ENCODE measurements at regions not wholly inside any gene's neighbourhood (a gene's known extent, or its start where the extent isn't known, plus 50 kb on each side); places are given as distances from the start of the nearest gene placed in this dataset.
"Not testable (repeated sequence)": the region's sequence is repeated elsewhere in the genome, so short reads cannot be mapped to it uniquely, and the experiment has no call there.

GRCh38 chr22:48823941-48824340 lies 1003.7 kb downstream of the BRD1 start:
- no peak overlapping the region for H3K27ac Mint-ChIP-seq
- peaks cover 0 to 2% (median 0%) of the 10 kb centered on the region in 3 donors for H3K4me1 Mint-ChIP-seq
- H3K27me3 Mint-ChIP-seq, result peaks cover 10% of the 10 kb centered on the region
- H3K36me3 Mint-ChIP-seq, result no peaks in the 10 kb centered on the region
- no peak overlapping the region for H3K4me3 Mint-ChIP-seq
- H3K9me3 Mint-ChIP-seq, result peaks cover 0 to 2% (median 0%) of the 10 kb centered on the region in 3 donors

GRCh38 chr22:48822278-48823233 lies 1005.1 kb downstream of the BRD1 start:
- H3K27me3 Mint-ChIP-seq, result peaks cover 8% of the 10 kb centered on the region
- H3K27ac Mint-ChIP-seq, result peak overlapping the region in 1 of 3 donors; percentile 35
- H3K36me3 Mint-ChIP-seq, result no peaks in the 10 kb centered on the region
- H3K4me1 Mint-ChIP-seq, result peaks cover 0 to 3% (median 0%) of the 10 kb centered on the region in 3 donors
- peaks cover 0 to 2% (median 0%) of the 10 kb centered on the region in 3 donors for H3K9me3 Mint-ChIP-seq
- no peak overlapping the region for H3K4me3 Mint-ChIP-seq

DNA sequence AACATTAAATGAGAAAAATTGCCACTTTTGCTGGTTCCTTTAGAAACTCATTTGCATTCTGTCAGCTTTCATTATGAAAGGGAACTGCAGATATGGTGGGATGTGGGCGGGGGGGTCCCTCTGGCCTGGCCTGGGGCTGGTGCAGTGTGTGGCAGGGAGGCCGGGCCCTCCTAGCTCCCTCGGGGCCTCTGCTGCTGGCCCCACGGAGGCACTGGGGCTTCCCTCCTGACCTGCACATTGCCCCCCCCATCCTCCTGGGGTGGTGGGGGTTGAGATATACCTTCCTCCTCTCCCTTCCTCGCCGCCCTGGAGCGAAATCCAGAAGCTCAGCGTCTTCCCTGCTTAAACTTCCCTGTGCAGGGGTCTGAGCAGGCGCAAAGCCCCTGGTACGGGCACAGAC lies 1005.9 kb downstream of the BRD1 start:
- no peak overlapping the region for H3K4me3 Mint-ChIP-seq
- H3K27me3 Mint-ChIP-seq, result peaks cover 4% of the 10 kb centered on the region
- peak overlapping the region in 1 of 3 donors; percentile 63 for H3K27ac Mint-ChIP-seq
- H3K36me3 Mint-ChIP-seq, result no peaks in the 10 kb centered on the region
- peaks cover 0 to 3% (median 0%) of the 10 kb centered on the region in 3 donors for H3K4me1 Mint-ChIP-seq
- H3K9me3 Mint-ChIP-seq, result peaks cover 0 to 2% (median 0%) of the 10 kb centered on the region in 3 donors

DNA sequence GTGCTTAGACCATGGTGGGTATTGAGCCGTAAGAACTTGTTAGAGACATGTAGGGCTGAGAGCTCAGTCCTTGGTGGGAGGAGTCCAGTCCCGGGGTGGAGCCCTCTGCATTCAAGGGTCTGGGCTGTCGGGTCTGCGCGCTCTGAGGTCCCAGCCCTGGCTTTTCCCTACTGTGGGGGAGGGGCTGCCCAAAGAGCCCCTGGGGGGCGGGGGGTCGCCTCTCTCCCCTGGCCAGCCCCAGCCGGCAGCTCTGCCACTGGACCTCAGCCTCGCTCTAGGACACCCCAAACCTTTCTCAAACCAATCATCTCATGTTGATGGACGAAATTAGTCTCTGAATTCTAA lies 1006.4 kb downstream of the BRD1 start:
- H3K4me3 Mint-ChIP-seq, result no peak overlapping the region
- peaks cover 0 to 2% (median 0%) of the 10 kb centered on the region in 3 donors for H3K9me3 Mint-ChIP-seq
- peaks cover 4% of the 10 kb centered on the region for H3K27me3 Mint-ChIP-seq
- H3K27ac Mint-ChIP-seq, result no peak overlapping the region
- peaks cover 0 to 1% (median 0%) of the 10 kb centered on the region in 3 donors for H3K4me1 Mint-ChIP-seq
- H3K36me3 Mint-ChIP-seq, result no peaks in the 10 kb centered on the region

- H3K9me3 Mint-ChIP-seq, result peaks cover 0 to 2% (median 0%) of the 10 kb centered on the region in 3 donors
- H3K27me3 Mint-ChIP-seq, result peaks cover 4% of the 10 kb centered on the region
- H3K27ac Mint-ChIP-seq, result no peak overlapping the region
- H3K36me3 Mint-ChIP-seq, result no peaks in the 10 kb centered on the region
- peaks cover 0 to 1% (median 0%) of the 10 kb centered on the region in 3 donors for H3K4me1 Mint-ChIP-seq
- no peak overlapping the region for H3K4me3 Mint-ChIP-seq
Observed at GRCh38 chr22:48820481-48821345, 1007.0 kb downstream of the BRD1 start.

DNA sequence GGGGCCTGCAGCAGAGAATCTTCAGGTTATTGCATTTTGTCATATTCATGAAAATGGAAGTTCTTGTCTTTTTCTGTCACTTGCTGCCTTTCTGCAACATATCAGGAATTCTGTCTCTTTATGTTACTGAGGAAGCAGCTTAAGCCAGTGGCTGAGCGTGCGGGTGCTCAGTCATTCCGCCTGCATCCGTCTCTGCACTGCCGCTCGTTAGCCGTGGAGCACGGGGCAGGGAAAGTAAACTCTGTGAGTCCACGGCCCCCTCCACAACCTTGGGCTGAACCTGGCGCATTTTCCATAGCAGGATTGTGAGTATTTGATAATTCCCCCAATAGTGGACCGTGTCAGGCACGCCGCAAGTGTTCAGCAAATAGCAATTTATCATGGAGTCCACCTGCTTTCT lies 1007.7 kb downstream of the BRD1 start:
- H3K27me3 Mint-ChIP-seq, result peaks cover 2% of the 10 kb centered on the region

DNA sequence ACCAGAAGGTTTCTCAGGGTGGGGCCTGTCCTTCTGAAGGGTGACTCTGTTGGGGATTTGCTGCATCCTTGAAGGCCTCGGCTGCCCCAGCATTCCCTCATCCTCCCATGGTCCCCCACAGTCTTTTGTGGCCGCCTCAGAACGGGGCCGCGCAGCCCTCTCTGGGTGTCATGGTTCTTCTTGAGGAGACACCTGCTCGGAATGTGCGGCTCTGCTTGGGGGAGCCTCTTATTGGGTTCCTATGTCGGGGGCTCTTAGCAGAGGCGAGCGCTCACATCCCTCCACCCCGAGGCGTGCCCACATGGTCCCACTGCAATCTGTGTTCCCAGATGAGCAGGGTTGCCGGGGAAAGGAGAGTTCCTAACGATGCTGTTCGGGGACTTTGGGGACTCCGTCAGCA lies 1008.4 kb downstream of the BRD1 start:
- H3K36me3 Mint-ChIP-seq, result no peaks in the 10 kb centered on the region
- peaks cover 0 to 1% (median 0%) of the 10 kb centered on the region in 3 donors for H3K4me1 Mint-ChIP-seq
- H3K9me3 Mint-ChIP-seq, result peaks cover 0 to 9% (median 3%) of the 10 kb centered on the region in 3 donors
- peaks cover 2% of the 10 kb centered on the region for H3K27me3 Mint-ChIP-seq
- H3K4me3 Mint-ChIP-seq, result no peak overlapping the region
- H3K27ac Mint-ChIP-seq, result no peak overlapping the region

More for the DNA sequence above, 1007.7 kb downstream of the BRD1 start:
- Mint-ChIP-seq H3K9me3 (peaks cover 0 to 6% (median 3%) of the 10 kb centered on the region in 3 donors), H3K36me3 (no peaks in the 10 kb centered on the region), H3K27ac (no peak overlapping the region), H3K4me3 (no peak overlapping the region), H3K4me1 (peaks cover 0 to 1% (median 0%) of the 10 kb centered on the region in 3 donors)

- not testable (repeated sequence) for H3K4me3 Mint-ChIP-seq, H3K4me1 Mint-ChIP-seq, H3K27ac Mint-ChIP-seq, H3K9me3 Mint-ChIP-seq, H3K36me3 Mint-ChIP-seq, H3K27me3 Mint-ChIP-seq
Observed at GRCh38 chr22:48817491-48817890, 1010.2 kb downstream of the BRD1 start.

- Mint-ChIP-seq H3K4me1 (no peaks in the 10 kb centered on the region), H3K4me3 (no peak overlapping the region), H3K36me3 (no peaks in the 10 kb centered on the region), H3K27me3 (peaks cover 4% of the 10 kb centered on the region), H3K27ac (no peak overlapping the region), H3K9me3 (peaks cover 0 to 12% (median 3%) of the 10 kb centered on the region in 3 donors)
Observed at GRCh38 chr22:48811885-48812284, 1015.8 kb downstream of the BRD1 start.

GRCh38 chr22:48808038-48808960 lies 1019.4 kb downstream of the BRD1 start:
- peaks cover 4% of the 10 kb centered on the region for H3K27me3 Mint-ChIP-seq
- no peak overlapping the region for H3K27ac Mint-ChIP-seq
- H3K9me3 Mint-ChIP-seq, result peaks cover 0 to 3% (median 2%) of the 10 kb centered on the region in 3 donors
- no peaks in the 10 kb centered on the region for H3K4me1 Mint-ChIP-seq
- no peak overlapping the region for H3K4me3 Mint-ChIP-seq
- H3K36me3 Mint-ChIP-seq, result peaks cover 1% of the 10 kb centered on the region

DNA sequence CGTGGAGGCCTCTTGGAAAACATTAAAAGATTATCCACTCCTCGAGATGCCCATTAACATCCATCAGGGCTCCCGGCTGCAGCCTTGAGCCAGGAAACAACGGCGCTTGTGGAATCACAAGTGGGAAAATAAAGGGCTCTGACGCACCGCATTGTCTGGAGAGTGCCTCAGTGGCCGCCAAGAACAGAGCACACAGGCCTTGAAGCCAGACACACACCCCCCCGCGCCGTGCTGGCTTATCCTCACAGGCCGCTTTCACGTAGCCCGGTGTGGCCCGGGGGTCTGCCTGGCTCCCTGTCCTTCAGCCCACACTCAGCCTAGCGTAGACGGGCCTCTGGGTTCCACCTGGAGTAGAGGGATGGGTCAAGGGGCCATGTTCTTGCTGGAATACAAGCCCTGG lies 1020.5 kb downstream of the BRD1 start:
- Mint-ChIP-seq H3K9me3 (peaks cover 0 to 3% (median 2%) of the 10 kb centered on the region in 3 donors), H3K36me3 (peaks cover 1% of the 10 kb centered on the region), H3K4me3 (no peak overlapping the region), H3K4me1 (no peaks in the 10 kb centered on the region), H3K27ac (no peak overlapping the region), H3K27me3 (peaks cover 4% of the 10 kb centered on the region)

GRCh38 chr22:48806227-48806781 lies 1021.4 kb downstream of the BRD1 start:
- H3K9me3 Mint-ChIP-seq, result peaks cover 0 to 3% (median 2%) of the 10 kb centered on the region in 3 donors
- no peaks in the 10 kb centered on the region for H3K4me1 Mint-ChIP-seq
- no peak overlapping the region for H3K27ac Mint-ChIP-seq
- peaks cover 1% of the 10 kb centered on the region for H3K27me3 Mint-ChIP-seq
- no peak overlapping the region for H3K4me3 Mint-ChIP-seq
- H3K36me3 Mint-ChIP-seq, result peaks cover 1% of the 10 kb centered on the region

GRCh38 chr22:48805516-48805915 lies 1022.2 kb downstream of the BRD1 start:
- no peak overlapping the region for H3K4me3 Mint-ChIP-seq
- H3K36me3 Mint-ChIP-seq, result peaks cover 1% of the 10 kb centered on the region
- peaks cover 0 to 3% (median 2%) of the 10 kb centered on the region in 3 donors for H3K9me3 Mint-ChIP-seq
- H3K4me1 Mint-ChIP-seq, result no peaks in the 10 kb centered on the region
- H3K27me3 Mint-ChIP-seq, result no peaks in the 10 kb centered on the region
- H3K27ac Mint-ChIP-seq, result no peak overlapping the region

- H3K9me3 Mint-ChIP-seq, result peaks cover 0 to 3% (median 2%) of the 10 kb centered on the region in 3 donors
- H3K27ac Mint-ChIP-seq, result no peak overlapping the region
- no peaks in the 10 kb centered on the region for H3K4me1 Mint-ChIP-seq
- peaks cover 1% of the 10 kb centered on the region for H3K36me3 Mint-ChIP-seq
- H3K4me3 Mint-ChIP-seq, result no peak overlapping the region
- no peaks in the 10 kb centered on the region for H3K27me3 Mint-ChIP-seq
Observed at GRCh38 chr22:48804811-48805301, 1022.8 kb downstream of the BRD1 start.
